ENCODE measurements at regions not wholly inside any gene's neighbourhood (a gene's known extent, or its start where the extent isn't known, plus 50 kb on each side); places are given as distances from the start of the nearest gene placed in this dataset.

- no peak for DNase-seq (ENCODE audit: low spot score)
Observed at GRCh38 chr15:31473385-31474058, 146.9 kb downstream of the KLF13 start.

DNA sequence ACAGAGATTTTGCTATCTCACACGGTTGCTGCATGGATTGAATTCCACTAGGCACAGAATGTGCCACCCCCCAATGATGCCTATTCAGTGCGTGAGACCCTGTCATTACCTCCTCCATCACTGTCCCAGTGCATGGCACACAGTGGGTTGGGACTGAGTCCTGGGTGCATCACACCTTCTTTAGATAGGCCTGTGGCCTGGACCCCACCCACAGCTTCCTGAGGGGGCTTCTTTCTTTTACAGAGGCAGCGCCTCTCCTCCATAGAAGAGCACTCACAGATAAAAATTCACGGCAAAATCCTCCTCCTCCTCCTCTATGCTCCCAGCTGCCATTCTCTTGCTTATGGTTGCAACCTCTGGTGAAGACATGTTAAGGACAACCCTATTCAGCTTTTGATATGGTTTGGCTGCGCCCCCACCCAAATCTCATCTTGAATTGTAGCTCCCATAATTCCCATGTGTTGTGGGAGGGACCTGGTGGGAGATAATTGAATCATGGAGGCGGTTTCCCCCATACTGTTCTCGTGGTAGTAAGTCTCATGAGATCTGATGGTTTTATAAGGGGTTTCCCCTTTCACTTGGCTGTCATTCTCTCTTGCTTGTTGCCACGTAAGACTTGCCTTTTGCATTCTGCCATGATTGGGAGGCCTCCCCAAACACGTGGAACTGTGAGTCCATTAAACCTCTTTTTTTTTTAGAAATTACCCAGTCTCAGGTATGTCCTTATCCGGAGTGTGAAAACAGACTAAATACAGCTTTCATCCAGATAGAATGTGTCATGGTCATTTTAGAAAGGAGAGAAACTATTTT, 147.6 kb downstream of the KLF13 start:
- no peak for DNase-seq (ENCODE audit: low spot score)

- no peak for DNase-seq (ENCODE audit: low spot score)
Observed at GRCh38 chr15:31476236-31476810, 149.7 kb downstream of the KLF13 start.

- DNase-seq (ENCODE audit: low spot score): no peak
Observed at GRCh38 chr15:31476866-31477265, 150.2 kb downstream of the KLF13 start.

- no peak for DNase-seq (ENCODE audit: low spot score)
Observed at GRCh38 chr15:31477301-31477700, 150.7 kb downstream of the KLF13 start.

DNA sequence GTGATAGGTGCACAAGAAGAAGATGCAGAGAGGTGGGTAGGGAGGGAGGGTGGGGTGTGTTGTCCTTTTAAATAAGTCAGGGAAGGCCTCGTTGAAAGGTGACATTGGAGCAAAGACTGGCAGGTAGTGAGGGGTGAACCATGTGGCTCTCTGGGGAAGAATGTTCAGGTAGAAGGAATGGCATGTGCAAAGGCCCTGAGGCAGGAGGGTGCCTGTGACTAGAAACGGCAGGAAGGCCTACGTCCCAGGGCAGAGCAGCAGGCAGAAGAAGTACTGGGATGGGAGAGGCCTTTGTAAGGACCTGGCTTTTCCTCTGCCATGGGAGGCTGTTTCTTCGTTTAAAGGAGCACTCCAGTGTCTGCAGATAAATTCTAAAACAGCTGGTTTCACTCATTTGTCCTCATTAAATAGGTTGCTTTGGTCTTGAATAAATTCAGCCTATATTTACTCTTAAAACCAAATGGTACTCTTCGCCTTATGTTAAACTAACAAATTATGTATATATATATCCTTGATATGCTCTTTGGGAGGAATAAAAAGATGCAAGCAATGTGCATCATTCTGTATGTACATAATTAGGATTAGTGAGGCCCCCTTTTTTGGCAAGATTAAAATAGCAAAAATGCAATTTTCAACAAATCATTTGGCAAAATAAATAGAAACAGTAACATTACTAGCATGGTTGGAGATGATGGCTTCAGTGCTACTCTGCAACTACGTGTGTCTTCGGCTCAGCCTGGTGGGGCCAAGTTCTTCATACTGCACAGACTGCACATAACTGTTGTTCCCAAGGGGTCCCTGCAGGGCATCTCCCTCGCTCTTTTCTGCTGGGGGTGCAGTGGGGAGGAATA, 151.4 kb downstream of the KLF13 start:
- no peak for DNase-seq (ENCODE audit: low spot score)

DNA sequence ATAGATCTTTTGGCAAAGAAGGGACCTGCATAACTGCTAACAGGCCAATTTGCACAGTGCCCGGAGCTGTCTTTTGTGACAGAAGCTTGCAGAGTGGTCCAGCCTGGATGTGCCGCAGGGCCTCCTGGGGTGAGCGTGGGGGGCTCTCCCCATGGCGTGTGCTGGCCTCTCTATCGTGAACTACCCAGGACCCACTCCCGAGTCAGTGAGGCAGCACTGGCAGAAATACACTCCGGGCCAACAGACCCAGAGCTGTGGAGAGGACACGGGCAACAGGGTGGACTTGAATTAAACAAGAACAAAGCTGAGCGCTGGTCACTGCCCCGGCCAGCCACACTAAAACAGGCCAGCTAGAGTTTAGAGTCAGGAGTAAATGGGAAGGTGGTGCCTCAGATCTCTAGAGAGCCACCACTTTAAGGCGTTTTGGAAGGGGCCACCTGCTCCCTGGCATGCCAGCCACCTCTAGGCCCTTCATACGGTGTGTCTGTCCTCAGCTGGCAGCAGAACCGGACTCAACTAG, 152.1 kb downstream of the KLF13 start:
- no peak for DNase-seq (ENCODE audit: low spot score)

GRCh38 chr15:31480356-31481025, 153.9 kb downstream of the KLF13 start:
- DNase-seq (ENCODE audit: low spot score): no peak

- DNase-seq (ENCODE audit: low spot score): no peak
Observed at GRCh38 chr15:31481142-31481541, 154.5 kb downstream of the KLF13 start.

DNA sequence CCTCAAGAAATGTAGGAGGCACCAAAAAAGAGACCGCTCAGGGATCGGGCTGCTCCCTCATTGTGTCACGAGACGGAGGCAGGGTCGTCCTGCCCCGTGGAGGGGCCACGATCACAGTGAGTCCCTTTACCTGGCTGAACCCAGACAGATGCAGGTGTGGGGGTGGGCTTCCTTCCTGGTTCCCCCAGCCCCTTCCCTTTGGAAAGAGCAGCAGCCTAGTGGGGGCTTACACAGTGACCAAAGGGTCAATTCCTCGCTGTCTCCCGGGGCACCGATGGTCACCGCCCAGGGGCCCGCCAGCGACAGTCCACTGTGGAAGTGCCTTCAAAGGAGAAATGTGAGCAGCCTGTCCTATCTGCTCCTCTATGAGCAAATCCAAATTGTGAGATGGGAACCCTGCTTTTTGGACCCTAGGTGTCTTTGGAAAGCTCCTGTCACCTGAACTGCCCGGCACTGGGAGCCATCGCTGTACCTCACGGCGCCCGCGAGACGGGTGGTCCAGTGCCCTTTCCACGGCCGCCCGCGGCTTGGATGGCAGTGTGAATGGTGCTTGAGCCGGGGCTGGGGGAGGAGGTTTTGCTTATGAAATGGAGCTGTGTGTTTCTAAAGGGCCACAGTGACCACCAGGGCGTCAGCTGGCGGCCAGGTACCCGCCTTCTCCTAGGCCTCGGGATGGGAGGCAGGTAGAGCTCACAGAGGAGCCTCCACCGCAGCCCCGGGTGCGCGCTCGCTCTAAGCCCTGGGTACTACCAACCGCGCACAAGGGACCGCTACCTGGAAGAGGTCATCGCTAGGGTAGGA, 155.7 kb downstream of the KLF13 start:
- DNase-seq (ENCODE audit: low spot score): no peak

DNA sequence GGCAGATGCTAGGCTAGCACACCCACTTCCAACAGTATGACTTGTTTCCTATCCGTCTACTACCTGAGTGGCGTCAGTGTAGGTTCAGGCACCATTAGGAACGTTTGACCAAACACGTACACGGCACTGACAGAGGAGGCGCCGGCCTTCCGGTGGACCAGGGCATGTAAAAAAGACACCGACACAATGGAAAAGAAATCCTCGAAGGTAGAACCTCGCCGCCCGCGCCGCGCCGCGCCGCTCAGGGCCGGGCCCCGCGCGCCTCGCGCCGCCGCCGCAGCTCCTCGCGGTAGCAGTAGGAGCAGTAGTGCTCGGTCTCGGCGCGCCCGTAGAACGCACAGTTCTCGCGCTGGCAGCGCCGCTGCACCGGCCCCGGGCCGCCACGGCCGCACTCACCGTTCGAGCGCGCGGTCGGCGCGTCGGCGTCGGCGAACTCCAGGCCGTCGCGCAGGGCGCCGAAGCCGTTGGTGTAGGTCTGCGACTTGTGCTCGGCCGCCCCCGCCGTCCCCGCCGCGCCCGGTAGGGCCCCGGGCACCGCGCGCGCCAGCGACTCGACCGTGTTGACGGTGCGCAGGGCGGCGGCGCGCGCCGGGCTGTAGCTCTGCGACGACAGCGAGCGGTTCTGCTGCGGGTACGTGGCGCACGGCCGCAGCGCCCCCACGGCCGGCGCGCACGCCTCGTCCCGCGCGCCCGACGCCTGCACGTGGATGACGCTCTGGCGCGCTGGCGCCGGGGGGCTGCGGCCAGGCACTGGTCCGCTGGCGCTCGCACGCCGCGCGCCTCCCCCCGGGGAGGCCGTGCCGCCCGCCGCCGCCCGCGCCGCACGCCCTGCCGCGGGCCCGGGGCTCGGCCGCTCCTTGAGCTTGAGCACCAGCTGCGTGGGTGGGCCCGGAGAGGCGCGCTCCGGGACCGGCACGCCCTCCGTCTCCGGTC, 156.7 kb downstream of the KLF13 start:
- DNase-seq (ENCODE audit: low spot score): no peak

- DNase-seq (ENCODE audit: low spot score): no peak
Observed at GRCh38 chr15:31483986-31484951, 157.6 kb downstream of the KLF13 start.

- DNase-seq (ENCODE audit: low spot score): no peak
Observed at GRCh38 chr15:31484986-31485385, 158.4 kb downstream of the KLF13 start.

DNA sequence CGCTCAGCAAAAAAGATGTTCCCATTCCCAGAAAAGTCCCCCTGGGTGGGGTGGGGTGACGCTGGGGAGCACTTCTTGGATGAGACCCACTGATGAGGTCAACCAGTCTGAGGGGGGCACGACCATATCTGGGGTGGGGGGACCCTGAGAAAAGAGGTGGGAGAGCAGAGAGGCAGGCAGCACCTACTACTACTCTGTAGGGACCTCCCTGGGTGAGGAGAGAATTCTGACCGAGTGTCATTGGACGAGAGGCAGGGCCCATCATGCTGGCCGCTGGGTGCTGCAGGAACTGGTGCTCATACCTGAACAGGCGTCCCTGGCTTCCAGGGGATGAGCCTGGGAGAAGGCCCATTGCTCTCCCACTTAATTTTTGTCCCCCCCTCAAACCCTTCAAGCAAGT, 158.8 kb downstream of the KLF13 start:
- no peak for DNase-seq (ENCODE audit: low spot score)

- DNase-seq (ENCODE audit: low spot score): no peak
Observed at GRCh38 chr15:31485911-31486461, 159.4 kb downstream of the KLF13 start.

DNA sequence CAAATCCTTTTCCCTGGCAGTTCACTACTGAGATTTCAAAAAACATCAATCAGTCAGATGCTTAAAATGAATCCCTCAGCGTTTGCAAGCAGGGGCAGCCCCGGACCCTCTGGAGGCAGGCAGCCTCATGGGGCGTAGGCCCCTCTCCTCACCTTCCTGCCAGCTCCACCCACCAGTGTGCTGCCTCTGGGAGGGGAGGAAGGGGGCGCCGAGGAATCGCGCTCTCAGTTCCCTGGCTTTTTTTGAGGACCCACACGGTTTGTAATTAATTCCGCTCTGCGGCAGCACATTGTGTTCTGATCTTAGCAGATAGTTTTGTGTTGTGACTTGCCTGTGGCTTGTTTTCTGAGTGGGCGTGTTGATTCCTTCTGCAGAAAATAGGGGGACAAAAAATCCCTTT, 159.9 kb downstream of the KLF13 start:
- DNase-seq (ENCODE audit: low spot score): no peak

DNA sequence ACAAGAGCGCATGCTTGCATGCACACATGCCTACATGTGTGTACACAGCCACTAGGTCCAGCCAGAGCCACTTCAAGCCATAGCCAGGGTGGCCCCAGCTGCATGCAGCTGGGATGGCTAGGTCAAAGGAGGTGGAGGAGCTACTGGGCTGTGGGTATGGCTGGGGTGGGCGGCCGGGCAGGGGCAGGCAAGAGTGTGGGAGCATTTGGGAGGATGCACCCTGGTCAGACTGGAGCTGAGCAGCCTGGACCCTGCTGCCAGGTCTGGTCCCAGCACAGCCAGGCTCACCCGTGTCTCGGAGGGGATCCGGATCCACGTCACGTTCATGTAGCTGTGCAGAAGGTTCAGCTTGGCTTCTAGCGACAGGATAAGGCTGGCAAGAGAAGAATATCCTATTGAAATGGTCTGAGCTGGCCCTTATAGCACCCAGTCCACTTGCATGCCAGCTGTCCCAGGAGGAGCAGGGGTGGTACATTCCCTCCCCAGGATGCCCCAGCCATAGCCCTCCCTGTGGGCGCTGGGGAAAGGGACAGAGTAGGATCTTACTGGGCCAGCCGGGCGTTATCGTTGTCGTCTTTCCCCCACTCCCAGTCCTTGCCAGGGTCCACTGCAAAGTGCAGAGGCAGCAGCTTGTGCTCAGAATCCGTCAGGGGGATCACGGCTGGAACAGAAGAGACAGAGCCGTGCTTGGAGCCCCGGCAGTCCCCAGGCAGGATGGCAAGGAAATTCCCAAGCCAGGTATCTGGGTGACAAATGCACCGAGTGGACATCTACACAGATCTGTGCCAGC, 160.5 kb downstream of the KLF13 start:
- no peak for DNase-seq (ENCODE audit: low spot score)
